Adrenal gland (tissue), 9 donors: ENCODE measurements at regions not wholly inside any gene's neighbourhood (a gene's known extent, or its start where the extent isn't known, plus 50 kb on each side); places are given as distances from the start of the nearest gene placed in this dataset.

Experiments
- DNase-seq, 7 donors: peaks; one replicate each; pipeline ENCODE4 v3.0.0-alpha.2; 2019 to 2020
- H3K27ac ChIP-seq, 5 donors: fragments of 200-600 bp; sonication (generic) in 4 of 5; 1 replicate in 3 of 5; 2 replicates in 2 of 5; pipeline versions ENCODE4 v1.5.1 to v1.8.0; 2016 to 2020; ENCODE audit warnings: mild to moderate bottlenecking in 1 of 5
- H3K27me3 ChIP-seq: fragments of 200-600 bp; 2 replicates; pipeline ENCODE4 v1.8.0; 2021
- H3K36me3 ChIP-seq, 2 donors: fragments of 200-600 bp; replicated peaks in 1 of 2; 1 replicate in 1 of 2; 2 replicates in 1 of 2; pipeline versions ENCODE4 v1.5.1 to v1.8.0; 2018 to 2022
- H3K4me1 ChIP-seq, 2 donors: fragments of 200-600 bp; replicated peaks in 1 of 2; 1 replicate in 1 of 2; 2 replicates in 1 of 2; pipeline versions ENCODE4 v1.5.1 to v1.8.0; 2018 to 2021
- H3K4me3 ChIP-seq, 4 donors: fragments of 200-600 bp; sonication (generic) in 3 of 4; one replicate each; pipeline ENCODE4 v1.5.1; 2016 to 2018
- H3K9me3 ChIP-seq, 3 donors: fragments of 200-600 bp; sonication (generic) in 1 of 3; replicated peaks in 1 of 3; 1 replicate in 2 of 3; 2 replicates in 1 of 3; pipeline versions ENCODE4 v1.5.1 to v1.8.0; 2016 to 2021
- POLR2A ChIP-seq, 2 donors: fragments of 450-650 bp; IDR thresholded peaks; one replicate each; pipeline ENCODE4 v1.6.1; 2017; ENCODE audit warnings: antibody characterized with exemption in 2 of 2, mild to moderate bottlenecking in 2 of 2, moderate library complexity in 1 of 2
- WGBS, 4 donors: extraction: QIAGEN DNeasy Blood & Tissue Kit in 2 of 4; methylation state at CpG; one replicate each; pipeline versions ENCODE4 v1.1.5 to v1.1.7; 2013 to 2017; 5-methylcytosine and 5-hydroxymethylcytosine counted together
- intact Hi-C, 2 donors: fragments of 100-400 bp; cut with DNase I; formaldehyde crosslinking; loops; one replicate each; pipeline versions ENCODE4 v1.14.1 to v1.15.0; 2022 to 2023
- TF ChIP-seq, protein P1 (sequence below), 6 experiments: fragments of 450-650 bp in 4 of 6; fragments of 200-600 bp in 2 of 6; sonication (generic) in 1 of 6; IDR thresholded peaks; 1 replicate in 5 of 6; 2 replicates in 1 of 6; pipeline versions ENCODE4 v1.5.1 to v1.8.0; 2016 to 2021; ENCODE audit warnings: antibody characterized with exemption in 6 of 6, mild to moderate bottlenecking in 2 of 6, moderate library complexity in 1 of 6
- donor health status: healthy with polysubstance abuse.
- donor health status: Bipolar disorder and iron deficiency.
- donor health status: DM: yes; HTN: yes; CAD: no.
- donor health status: DM: no; HTN: no; CAD: no.
- donor health status: DM: no; HTN: no; CAD: no.

DNA sequence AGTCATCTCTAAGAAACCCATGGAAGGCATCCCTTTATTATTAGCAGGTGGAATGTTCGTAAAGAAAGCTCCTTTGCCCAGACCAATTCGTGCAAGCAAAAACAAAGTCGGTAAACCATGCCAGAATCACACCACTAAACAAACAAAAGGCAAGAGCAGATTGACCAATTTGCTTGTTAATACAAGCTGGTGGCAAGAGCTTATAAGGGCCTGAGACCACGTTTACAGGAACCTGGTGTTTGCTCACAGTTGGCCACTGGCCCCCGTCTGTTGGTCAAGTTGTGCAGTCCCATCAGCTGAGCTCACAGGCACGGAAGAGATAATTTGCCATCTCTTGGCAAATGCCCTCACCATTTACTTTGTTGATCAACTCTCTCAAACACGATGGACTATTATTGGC lies 342.2 kb upstream of the MKI67 start:
- WGBS, 4 donors, result 49 to 81% (median 76%) methylated on average over 7 of the region's 7 CpGs
- DNase-seq, result no peak
- no peaks in the 10 kb centered on the region for H3K27me3 ChIP-seq
- no peaks in the 10 kb centered on the region for H3K9me3 ChIP-seq
- no peaks in the 10 kb centered on the region for H3K4me1 ChIP-seq
- H3K27ac ChIP-seq, result no peak overlapping the region
- no peaks in the 10 kb centered on the region for H3K36me3 ChIP-seq
- no peak overlapping the region for H3K4me3 ChIP-seq
- intact Hi-C loops, result no loop called here
- no peak for TF ChIP-seq POLR2A (IDR thresholded peaks at IDR 0.05)
- TF ChIP-seq, protein P1, sequence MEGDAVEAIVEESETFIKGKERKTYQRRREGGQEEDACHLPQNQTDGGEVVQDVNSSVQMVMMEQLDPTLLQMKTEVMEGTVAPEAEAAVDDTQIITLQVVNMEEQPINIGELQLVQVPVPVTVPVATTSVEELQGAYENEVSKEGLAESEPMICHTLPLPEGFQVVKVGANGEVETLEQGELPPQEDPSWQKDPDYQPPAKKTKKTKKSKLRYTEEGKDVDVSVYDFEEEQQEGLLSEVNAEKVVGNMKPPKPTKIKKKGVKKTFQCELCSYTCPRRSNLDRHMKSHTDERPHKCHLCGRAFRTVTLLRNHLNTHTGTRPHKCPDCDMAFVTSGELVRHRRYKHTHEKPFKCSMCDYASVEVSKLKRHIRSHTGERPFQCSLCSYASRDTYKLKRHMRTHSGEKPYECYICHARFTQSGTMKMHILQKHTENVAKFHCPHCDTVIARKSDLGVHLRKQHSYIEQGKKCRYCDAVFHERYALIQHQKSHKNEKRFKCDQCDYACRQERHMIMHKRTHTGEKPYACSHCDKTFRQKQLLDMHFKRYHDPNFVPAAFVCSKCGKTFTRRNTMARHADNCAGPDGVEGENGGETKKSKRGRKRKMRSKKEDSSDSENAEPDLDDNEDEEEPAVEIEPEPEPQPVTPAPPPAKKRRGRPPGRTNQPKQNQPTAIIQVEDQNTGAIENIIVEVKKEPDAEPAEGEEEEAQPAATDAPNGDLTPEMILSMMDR (IDR thresholded peaks at IDR 0.05), result no peak

DNA sequence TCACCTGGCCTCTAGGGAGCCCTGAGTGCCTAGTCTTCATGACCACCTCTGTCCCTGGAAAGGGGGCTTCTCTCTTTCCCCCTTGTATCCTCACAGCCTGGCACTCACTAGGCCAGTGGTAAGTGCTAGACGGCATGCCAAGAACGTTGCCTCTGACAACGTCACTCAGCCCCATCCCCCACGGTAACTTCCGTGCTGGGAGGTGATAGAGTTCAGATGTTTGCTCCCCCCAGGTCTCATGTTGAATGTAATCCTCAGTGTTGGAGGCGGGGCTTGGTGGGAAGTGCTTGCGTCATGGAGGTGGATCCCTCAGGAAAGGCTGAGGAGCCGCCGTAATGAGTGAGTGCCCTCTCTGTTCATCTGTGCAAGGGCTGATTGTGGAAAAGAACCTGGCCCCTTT lies 343.3 kb upstream of the MKI67 start:
- 72 to 77% (median 76%) methylated on average over 8 to 9 of the region's 9 CpGs for WGBS, 4 donors
- H3K4me1 ChIP-seq, result no peaks in the 10 kb centered on the region
- DNase-seq, result no peak
- TF ChIP-seq POLR2A (IDR thresholded peaks at IDR 0.05), result no peak
- TF ChIP-seq, protein P1 (IDR thresholded peaks at IDR 0.05), result no peak
- H3K9me3 ChIP-seq, result no peaks in the 10 kb centered on the region
- no peaks in the 10 kb centered on the region for H3K27me3 ChIP-seq
- no peaks in the 10 kb centered on the region for H3K36me3 ChIP-seq
- H3K27ac ChIP-seq, result no peak overlapping the region
- intact Hi-C loops, result no loop called here
- H3K4me3 ChIP-seq, result no peak overlapping the region

DNA sequence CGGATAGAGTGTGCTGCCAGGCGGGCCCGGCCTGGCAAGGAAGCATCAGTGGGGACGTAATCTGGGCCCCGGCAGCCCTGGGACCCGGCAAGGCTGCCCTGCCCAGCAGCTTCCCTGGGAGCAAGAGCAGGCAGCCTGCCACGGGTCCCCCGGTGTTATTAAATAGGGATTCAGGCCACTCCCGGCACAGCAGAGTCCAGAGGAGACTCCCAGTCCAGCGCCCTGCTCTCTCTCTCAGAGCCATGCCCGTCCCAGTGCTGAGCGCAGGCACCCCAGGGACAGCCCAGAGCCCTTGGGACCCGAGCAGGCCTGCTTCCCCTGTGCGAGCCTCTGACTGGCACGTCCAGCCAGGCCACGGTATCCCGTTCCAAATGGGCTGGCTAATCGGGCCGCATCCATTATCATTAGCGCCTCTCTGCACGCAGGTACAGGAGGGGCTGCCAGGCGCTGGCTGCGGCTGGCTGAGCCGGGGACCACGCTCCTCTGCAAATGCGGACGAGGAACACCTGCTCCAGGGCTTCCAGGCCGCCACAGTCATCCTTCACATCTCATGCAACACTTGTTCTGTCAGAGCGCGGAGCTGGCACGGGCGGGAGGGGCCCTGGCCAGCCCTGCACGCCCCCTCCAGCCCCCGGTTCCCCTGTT lies 344.2 kb upstream of the MKI67 start:
- intact Hi-C loops, result no loop called here
- no peak for DNase-seq
- Histone ChIP-seq H3K27me3 (no peaks in the 10 kb centered on the region), H3K9me3 (no peaks in the 10 kb centered on the region), H3K4me3 (no peak overlapping the region), H3K27ac (no peak overlapping the region), H3K36me3 (no peaks in the 10 kb centered on the region), H3K4me1 (no peaks in the 10 kb centered on the region)
- no peak for TF ChIP-seq POLR2A (IDR thresholded peaks at IDR 0.05)
- TF ChIP-seq, protein P1 (IDR thresholded peaks at IDR 0.05), result no peak
- 72 to 82% (median 79%) methylated on average over 11 to 34 of the region's 34 CpGs for WGBS, 4 donors

DNA sequence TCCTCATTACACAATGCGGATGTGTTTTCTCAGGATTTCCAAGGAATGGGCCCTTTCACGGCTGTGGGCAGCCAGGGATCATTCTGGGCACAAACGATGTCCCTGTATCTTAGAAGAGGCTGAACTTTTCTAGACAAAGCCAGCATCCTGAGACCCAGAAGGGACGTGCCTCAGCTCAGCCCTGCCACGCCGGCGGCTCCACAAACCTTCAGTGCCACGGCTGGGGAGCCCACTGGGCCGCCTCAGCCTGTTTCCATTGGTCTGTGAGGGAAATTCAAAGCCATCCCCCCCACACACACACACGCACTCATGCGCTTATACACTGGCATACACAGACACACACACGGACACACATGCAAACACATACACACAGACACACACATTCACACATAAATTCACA lies 344.9 kb upstream of the MKI67 start:
- TF ChIP-seq, protein P1 (IDR thresholded peaks at IDR 0.05), result no peak
- TF ChIP-seq POLR2A (IDR thresholded peaks at IDR 0.05), result no peak
- Histone ChIP-seq H3K9me3 (no peaks in the 10 kb centered on the region), H3K4me1 (no peaks in the 10 kb centered on the region), H3K27me3 (no peaks in the 10 kb centered on the region), H3K27ac (no peak overlapping the region), H3K4me3 (no peak overlapping the region), H3K36me3 (no peaks in the 10 kb centered on the region)
- no peak for DNase-seq
- 78 to 85% (median 82%) methylated on average over 12 of the region's 12 CpGs for WGBS, 4 donors
- intact Hi-C loops, result no loop called here
